Neural progenitor cell (in vitro differentiated cells): ENCODE measurements at regions not wholly inside any gene's neighbourhood (a gene's known extent, or its start where the extent isn't known, plus 50 kb on each side); places are given as distances from the start of the nearest gene placed in this dataset.

Experiments
- CTCF ChIP-seq: fragments of 200-600 bp; sonication (generic); IDR thresholded peaks from 2 replicates; pipeline ENCODE4 v1.5.1; 2017; ENCODE audit warnings: antibody characterized with exemption, mild to moderate bottlenecking
- EZH2 ChIP-seq: fragments of 200-600 bp; sonication (generic); IDR thresholded peaks from 2 replicates; pipeline ENCODE4 v1.6.1; 2017; ENCODE audit warnings: antibody characterized with exemption, mild to moderate bottlenecking, moderate library complexity

- no peak for TF ChIP-seq CTCF
- no peak for TF ChIP-seq EZH2
Measured at GRCh38 chr13:73870036-73870741, 264.0 kb downstream of the KLF12 start.
